ENCODE measurements at regions not wholly inside any gene's neighbourhood (a gene's known extent, or its start where the extent isn't known, plus 50 kb on each side); places are given as distances from the start of the nearest gene placed in this dataset.

DNA sequence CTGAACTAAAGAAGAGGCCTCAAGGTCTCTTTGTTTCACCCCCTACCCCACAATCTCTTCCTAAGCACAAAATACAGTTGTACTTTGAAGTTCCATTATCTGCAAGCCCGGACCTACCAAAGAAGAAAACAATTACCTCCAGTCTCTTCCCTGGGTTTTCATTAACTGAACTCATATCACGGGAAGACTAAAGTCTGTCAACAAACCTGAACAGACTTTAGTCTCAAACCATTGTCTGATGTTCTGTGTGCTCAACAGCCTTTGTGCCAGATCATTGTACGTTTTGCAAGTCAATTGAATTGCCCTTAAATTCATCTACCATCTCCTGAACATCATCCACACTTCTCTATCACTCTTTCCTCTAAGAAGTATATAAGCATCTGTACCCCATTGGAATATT lies 1021.9 kb upstream of the CDH2 start:
- no peak for TF ChIP-seq CTCF (conservative IDR thresholded peaks at IDR 0.05 in 1 of 2, IDR thresholded peaks at IDR 0.05 in 1 of 2; ENCODE audit: extremely low read depth in 1 of 2, insufficient read depth in 1 of 2, low read depth in 1 of 2, low read length in 2 of 2)
- TF ChIP-seq EZH2 (IDR thresholded peaks at IDR 0.05; ENCODE audit: borderline replicate concordance, low read length): no peak

Data from mammary epithelial cell (primary cell).